ENCODE measurements at regions not wholly inside any gene's neighbourhood (a gene's known extent, or its start where the extent isn't known, plus 50 kb on each side); places are given as distances from the start of the nearest gene placed in this dataset.

DNA sequence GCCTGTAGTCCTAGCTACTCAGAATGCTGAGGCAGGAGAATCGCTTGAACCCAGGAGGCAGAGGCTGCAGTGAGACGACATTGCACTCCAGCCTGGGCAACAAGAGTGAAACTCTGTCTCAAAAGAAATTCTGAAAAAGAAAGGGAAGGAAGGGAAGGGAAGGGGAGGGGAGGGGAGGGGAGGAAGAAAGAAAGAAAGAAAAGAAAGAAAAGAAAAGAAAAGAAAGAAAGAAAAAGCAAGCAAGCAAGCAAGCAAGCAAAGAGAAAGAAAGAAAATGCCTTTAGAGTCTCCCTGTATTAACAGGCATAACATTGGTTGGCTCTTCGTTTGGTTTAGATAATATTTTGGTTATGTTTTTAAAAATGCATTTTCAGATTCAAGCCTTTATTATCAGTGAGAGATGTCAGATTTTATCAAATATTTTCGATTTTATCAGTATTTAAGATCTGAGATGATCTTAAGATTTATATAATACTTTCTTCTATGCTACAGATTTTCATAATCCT lies 281.1 kb downstream of the NPIPA8 start:
- no peak for DNase-seq (ENCODE audit: low spot score)

DNA sequence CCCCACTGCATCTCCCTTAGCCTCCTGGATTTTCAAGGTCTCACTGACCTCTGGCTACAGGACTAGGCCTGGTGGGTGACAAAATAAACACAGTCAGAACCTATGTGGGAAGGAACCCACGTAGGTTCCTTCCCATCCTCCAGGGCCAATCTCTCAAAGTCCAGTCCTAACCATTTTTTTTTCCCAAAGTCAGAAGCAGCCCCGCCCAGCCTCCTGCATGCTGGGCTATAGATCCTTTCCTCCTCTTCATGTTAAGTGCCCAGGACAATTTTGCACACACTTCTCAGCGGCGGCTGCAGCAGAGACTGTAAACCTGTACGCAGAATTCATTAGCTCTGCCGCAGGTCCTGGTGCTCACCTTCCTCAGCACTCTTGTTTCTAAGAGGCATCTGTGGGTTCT lies 285.8 kb downstream of the NPIPA8 start:
- no peak for DNase-seq (ENCODE audit: low spot score)

DNA sequence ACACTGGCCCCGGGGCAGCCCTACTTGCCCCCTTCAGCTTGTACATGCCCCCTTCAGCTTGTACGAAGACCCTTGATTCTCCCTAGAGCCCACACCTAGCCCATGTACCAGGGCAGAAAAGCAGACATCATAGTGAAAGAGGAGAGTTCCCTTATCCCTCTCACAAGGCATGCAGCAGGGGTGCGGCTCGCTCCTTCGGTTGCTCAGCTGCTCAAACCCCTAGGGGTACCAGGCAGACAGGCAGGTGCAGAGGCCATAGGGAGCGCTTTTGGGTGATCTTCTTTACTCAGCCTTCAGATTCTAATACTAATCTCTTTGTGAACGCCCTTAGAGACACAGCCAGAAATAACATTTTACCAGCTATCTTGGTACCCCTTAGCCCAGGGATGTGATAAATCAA lies 286.3 kb downstream of the NPIPA8 start:
- DNase-seq (ENCODE audit: low spot score), result no peak

DNA sequence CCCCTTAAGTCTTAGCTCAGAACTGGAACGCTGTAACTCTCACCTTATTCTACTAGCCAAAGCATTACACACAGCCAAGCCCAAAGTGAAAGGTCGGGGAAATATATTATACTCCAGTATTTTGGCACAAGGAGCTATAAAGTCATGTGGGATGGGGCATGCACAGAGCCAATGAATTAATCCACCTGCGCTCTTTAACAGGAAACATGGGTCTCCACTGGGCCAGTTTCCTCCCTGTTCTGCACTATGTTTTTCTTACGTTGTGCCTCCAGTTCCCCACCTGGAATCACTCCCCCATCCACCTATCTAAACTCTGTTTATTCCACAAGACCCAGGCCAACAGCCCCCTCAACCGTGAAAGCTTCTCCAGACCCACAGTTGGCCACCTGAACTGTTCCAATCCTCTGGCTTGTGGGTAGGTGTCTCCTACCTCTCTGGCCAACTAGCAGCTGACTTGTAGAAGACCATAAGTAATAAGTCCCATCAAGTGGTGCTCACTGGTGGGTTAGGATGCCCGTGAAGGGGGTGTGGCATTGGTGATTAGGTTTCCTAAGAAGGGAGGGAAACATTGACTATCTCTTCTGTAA lies 286.9 kb downstream of the NPIPA8 start:
- DNase-seq (ENCODE audit: low spot score), result no peak

DNA sequence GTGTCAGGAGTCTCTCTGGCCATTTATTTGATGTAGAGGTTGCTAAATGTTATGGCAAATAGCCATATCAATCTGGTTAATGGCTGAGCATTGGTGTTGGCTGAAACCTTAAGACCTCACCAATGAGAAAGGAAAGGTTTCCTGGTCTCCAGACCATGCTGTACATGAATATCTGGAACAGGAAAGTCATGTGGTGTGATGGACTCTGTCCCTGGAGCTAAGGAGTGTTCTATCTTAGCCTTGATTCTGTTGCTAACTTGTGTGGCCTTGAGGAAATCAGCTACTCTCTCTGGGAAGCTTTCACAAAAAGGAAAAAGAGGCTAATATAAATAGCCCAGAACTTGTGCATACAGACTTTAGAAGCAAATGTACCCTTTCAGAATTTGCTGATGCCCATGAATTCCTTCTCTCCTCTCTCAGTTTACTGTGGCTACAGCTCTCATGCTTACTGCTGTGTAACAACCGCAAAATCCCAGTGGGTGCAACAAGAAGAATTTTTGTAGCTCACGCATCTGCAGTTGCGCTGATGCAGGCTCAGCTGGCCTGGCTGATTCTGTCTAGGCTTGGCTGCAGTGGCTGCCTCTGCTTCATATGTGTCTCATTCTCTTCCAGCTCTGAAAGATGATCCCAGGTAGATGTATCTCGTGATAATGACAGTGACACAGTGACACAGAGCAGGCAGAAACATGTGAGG lies 287.5 kb downstream of the NPIPA8 start:
- no peak for DNase-seq (ENCODE audit: low spot score)

DNA sequence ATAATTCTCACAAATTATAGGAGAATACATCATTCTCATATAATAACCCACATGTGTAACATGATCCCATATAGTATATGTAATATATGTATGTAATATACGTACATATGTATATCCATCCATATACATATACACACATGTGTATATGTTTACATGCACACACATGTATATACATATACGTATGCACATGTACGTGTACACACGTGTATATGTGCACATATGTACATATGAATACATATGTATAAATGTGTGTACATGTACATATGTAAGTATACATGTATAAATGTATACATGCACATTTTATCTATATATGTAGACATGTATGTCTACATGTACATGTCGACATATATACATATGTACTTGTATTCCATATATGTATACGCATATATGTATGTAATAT lies 288.8 kb downstream of the NPIPA8 start:
- no peak for DNase-seq (ENCODE audit: low spot score)

DNA sequence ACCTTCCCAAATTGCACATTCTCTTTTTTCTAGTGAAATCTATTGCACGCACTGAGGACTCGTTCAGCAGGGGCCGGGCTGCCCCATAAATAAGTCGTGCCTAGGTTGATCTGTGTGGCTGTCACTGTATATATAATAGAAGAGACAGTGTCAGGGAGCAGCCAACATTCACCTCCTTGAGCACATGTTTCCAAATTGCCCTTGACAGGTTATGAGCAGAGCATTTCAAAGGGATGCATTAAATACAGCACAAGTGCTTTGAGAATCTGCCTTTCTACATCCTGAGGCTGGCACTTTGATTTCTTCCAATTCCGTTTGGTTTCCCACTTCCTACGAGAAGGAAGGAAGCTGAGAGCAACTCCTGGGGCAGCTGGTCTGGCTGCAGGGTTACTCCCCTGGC lies 291.2 kb downstream of the NPIPA8 start:
- DNase-seq (ENCODE audit: low spot score), result no peak

DNA sequence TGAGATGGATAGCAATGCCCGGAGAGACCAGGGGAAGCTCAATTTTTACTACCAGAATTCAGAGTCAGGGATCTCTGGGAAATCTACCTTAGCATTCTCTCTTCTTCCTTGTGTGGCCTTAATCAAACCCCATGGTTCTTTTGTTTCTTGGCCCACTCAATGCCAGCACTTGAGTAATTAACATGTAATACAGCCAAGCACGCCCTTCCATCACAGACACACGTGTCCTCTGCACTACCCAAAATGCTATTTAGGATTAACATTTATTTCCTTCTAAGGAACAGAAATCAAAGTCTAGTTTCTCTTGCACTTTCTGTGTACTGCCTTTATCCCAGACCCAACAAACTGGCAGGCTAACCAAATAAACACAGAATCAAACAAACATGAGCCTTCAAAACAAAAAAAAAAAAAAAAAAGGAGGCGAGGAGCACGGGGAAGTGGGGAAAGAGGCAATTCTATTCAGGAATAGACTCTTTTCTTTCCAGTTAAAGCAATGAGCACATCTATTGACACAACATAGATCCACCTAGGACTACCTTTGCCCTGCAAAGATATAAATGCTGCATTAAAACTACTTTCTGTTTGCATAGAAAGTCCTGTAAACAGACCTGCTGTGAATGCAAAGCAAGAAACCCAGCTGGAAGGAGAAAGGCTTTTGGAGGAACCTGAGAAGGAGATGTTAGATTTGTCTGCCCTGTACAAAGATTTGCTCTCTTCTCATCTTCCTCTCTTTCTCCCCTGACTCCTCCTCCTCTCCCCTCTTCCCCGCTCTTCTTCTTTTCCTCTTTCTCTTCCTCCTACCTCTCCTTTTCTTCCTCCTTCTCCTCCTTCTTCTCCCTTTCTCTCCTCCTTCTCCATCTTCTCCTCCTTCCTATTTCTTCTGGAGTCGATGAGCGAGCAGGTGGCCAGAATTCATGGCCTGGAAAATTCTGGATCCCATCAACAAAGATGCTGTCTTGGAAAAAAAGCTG lies 294.4 kb downstream of the NPIPA8 start:
- DNase-seq (ENCODE audit: low spot score), result no peak

DNA sequence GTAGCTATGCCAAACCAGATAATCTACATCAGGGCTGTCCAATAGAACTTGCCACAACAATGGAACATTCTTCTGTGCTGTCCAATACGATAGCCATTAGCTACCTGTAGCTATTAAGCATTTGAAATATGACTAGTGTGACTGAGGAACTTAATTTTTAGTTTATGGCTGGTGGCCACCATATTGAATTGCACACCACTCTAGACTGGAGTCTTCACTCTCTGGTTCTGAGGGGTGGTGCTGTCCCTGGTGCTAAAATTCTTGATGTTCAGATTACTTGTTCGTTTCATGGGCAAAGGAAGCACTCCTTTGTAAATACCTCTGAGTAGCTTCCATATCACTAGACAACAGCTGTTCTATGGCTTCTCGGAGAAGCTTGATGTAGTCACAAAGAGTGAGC lies 296.6 kb downstream of the NPIPA8 start:
- no peak for DNase-seq (ENCODE audit: low spot score)

DNA sequence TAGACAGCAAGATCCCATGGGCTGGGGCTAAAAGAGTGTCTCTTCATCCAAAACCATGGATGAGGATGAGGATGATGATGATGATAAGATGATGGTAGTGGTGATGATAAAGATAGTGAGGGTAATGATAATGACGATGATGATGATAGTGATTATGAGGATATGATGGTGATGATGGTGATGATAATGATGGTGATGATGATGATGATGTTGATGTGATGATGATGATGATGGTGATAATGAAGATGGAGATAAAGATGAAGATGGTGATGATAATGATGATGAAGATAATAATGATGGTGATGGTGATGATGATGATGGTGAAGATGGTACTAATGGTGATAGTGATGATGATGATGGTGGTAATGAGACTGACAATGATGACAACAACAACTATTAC lies 299.5 kb downstream of the NPIPA8 start:
- no peak for DNase-seq (ENCODE audit: low spot score)

DNA sequence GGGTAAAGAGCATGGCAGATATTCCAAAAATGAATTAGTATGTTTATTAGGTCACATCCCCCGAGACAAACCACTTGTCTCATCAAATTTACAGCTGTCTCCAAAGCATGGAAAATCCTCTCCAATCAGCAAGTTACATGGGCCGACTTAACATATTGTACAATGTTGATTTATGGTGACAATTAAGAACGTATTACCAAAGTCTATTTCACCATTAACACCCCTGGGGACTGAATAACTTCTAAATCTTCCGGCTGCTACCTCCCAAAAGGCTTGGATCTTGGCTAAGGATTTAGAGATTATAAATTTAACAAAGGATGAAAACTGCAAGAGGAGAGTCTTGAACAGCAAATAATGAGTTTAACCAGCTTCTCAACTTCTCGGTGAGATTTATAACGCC lies 311.9 kb downstream of the NPIPA8 start:
- no peak for DNase-seq (ENCODE audit: low spot score)

DNA sequence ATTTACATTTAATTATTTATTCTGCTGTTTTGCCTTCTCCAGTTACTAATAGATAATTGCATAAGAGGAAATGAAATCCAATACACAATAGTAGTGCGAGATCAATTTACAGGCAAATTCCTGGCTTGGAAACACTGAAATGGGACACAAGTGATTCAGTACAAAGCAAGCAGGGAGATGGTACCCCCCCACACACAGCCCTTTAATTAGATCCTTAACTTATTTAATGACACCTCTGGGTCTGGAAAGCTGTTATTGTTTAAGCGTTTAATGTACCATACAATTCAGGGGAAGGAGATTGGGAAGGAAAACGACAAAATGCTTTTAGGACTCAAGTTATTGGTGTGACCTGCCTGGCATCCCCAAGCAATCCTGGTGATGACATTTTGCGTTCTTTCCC lies 318.2 kb downstream of the NPIPA8 start:
- DNase-seq (ENCODE audit: low spot score), result no peak

DNA sequence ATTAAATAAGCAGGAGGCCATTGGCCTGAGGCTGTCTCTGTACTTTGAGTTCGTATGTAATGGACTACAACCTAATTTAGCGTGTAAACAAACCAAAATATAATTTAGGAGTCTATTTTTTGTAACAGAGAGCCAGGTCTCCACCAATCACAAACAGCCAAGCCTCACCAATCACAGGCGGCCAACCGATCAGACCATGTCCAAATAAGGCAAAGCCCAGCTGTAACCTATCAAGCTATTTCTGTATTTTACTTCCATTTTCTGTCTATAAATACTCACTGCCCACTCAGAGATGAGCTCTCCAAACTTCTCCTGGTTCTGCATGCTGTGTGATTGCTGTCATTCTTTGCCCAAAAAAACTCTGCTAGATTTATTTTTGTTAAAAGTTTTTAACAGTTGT lies 322.7 kb downstream of the NPIPA8 start:
- no peak for DNase-seq (ENCODE audit: low spot score)

DNA sequence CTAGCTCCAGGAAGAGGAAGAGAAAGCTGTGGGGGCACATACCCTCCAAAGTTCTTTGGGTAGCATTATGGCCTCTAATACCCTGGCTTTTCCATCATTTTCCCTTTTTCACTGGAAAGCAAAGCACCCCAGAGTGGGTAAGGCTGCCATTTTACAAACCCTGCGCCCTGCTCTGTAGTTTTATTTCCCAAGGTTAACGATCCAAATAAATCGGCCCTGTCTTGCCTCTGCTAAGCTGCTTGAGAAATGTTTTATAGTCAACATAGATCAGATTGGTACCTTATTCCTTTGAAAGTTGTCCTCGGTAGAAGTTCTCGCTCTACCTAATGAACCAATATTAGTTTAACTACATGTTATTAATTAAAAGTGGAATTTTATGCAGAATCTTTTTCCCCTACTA lies 328.2 kb downstream of the NPIPA8 start:
- DNase-seq (ENCODE audit: low spot score), result no peak

DNA sequence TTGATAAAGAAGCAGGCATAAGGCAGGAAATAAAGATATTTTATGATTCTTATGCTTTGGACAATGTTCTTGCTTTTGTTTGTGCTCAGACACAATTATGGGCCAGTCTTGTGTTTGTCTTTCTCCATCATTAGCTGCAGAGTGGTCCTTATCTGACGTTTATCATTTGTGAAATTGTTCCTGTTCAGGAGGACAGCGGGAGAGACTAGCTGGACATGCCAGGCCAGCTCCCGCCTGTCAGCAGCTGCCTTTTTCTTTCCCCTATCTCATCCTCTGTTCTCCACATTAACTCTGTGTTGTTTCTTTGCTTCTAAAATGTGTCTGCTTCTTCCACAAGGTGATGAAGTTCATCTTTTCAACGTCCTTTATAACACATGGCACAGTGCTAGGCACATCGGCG lies 333.5 kb downstream of the NPIPA8 start:
- DNase-seq (ENCODE audit: low spot score), result no peak

DNA sequence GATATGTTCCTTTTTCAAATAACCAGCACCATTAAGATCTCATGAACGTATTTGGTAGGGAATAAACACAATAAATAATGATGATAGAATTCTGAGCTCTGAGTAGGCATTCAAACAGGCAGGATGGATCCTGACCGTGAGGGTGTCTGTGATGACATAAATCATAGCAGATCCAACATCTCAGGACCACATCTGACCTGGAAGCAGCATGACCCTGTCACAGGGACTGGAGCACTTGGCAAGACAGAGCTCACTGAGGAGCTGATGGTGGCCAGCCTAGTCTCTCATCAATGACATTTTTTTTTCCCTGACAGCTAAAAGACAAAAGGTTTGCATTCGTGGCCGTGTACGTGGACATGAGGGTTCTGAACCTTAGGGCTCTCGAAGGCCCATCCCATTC lies 337.5 kb downstream of the NPIPA8 start:
- DNase-seq (ENCODE audit: low spot score), result no peak

DNA sequence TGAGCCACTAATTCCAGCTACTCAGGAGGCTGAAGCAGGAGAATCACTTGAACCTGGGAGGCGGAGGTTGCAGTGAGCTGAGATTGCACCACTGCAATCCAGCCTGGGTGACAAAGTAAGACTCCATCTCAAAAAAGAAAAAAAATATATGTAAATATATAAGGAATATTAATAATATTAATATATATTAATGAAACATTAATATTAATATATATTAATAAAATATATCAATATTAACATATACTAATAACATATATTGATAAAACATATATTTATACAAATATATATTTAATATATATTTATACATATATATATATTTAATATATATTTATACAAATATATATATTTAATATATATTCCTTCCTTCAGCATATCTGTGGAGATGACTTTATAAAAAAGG lies 338.0 kb downstream of the NPIPA8 start:
- no peak for DNase-seq (ENCODE audit: low spot score)

DNA sequence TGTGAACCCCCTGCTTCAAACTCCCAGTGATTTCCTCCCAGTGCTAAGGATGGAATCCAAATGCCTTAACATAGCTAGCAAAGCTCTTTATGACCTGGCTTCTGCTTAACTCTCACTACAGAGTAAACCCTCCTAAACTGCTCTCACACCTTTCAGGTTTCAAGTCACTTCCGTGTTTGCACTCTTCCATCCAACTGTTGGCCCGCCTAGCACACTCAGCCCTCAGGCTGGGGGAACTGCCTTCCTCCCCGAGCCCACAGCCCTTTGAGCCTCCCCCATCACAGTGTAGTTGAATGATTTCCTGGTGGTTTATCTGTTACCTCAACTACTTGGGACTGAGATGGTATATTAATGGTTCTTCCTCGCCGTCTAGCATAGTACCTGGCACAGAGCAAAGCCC lies 342.5 kb downstream of the NPIPA8 start:
- DNase-seq (ENCODE audit: low spot score), result no peak

DNA sequence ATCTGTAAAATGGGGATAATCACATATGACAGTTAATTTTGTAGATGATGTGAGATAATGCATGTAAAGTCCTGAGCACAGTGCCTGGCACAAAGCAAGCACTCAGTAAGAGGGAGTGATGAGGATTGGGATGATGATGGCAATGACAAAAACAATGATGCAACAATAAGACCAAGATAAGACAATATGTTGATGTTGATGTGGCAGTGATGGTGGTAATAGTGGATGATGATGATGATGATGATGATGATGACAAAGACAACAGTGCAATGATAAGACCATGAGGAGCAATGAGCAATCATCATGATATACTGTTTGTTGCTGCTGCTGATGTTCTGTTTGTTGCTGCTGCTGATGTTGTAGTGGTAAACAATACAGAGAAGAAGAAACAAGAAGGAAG lies 344.1 kb downstream of the NPIPA8 start:
- no peak for DNase-seq (ENCODE audit: low spot score)

DNA sequence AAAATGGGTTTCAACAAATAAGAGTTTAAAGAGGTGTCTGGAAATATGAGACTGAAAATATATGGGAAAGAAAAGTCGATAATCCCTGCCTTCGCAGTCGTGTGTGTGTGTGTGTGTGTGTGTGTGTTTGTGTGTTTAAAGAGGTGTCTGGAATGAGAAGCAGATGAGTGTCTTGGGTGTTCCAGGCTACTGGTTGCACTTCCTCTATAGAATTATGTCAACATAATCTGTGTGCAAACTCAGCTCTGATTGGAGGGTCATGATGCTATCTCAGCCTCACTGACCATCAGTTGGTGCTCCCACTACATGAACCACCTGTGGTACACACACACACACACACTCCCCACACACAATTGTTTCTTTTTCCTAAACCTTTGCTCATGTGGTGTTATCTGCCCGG lies 347.3 kb downstream of the NPIPA8 start:
- DNase-seq (ENCODE audit: low spot score), result no peak

DNA sequence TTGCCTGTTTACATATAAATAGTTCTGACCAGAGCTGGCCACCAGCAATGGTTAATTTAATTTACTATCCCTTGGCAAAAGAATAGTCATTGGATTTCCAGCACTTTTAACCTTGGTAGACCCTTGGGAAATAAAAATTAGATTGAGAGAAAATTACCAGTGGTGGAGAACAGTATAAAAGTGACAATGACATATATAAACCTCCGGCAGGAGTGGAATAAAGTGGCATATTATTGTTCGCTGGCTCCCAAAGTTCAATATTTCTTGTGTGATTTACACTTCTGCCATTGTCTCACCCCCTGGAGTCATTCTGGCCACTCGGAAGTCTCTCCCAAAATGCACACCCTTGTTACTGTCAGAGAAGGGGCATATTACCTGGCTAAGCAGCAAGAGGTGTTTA lies 347.7 kb downstream of the NPIPA8 start:
- DNase-seq (ENCODE audit: low spot score), result no peak

DNA sequence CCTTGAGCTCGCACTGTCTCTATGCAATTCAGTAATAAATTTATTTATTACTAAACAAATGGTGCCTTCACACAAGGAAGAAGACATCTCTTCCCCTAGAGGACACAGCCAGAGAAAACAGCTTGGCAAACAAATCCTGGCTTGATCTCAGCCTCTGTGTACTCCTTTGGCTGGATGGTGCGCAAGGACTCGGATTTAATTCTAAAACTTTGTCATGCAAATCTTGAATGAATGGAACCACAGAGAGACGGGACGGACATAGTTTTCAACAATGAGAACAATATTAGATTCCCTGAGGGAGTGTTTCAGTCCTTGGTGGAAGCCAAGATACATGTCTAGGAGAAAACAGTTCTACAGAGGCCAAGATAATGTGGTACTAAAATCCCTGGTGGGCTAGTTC lies 349.5 kb downstream of the NPIPA8 start:
- no peak for DNase-seq (ENCODE audit: low spot score)

DNA sequence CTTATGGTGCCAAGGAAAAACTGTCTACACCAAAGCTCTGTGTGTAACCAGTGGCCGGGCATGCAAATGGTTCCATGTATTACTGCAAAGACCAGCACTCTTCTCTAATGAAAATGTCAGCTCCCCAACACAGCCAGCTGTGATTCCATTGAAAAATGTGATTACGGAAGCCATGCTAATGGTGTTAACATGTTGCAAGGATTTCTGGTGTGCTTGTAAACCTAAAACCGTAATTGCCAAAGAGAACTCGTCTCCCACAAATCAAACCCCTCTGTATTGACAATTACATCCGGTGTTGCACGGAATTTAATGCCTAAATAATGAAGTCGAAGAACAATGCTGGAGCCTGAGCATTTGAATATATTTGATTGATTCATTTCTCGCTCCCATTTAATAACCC lies 351.7 kb downstream of the NPIPA8 start:
- DNase-seq (ENCODE audit: low spot score), result no peak

All from SW480 (cell line).